HL-60 (cell line): ENCODE measurements at regions not wholly inside any gene's neighbourhood (a gene's known extent, or its start where the extent isn't known, plus 50 kb on each side); places are given as distances from the start of the nearest gene placed in this dataset.

Experiments used
- CTCF ChIP-seq: IDR thresholded peaks from one replicate; pipeline ENCODE4 v1.5.1; 2011; ENCODE audit warnings: low read length, control low read depth, inconsistent platforms; ENCODE audit not compliant: insufficient read depth
- GABPA ChIP-seq: IDR thresholded peaks from 2 replicates; pipeline ENCODE4 v1.6.1; 2012; ENCODE audit warnings: low read depth
- POLR2AphosphoS5 ChIP-seq: IDR thresholded peaks from 2 replicates; pipeline ENCODE4 v1.6.1; 2012; ENCODE audit warnings: low read depth
- REST ChIP-seq: IDR thresholded peaks from 2 replicates; pipeline ENCODE4 v1.6.1; 2012; ENCODE audit warnings: low read depth; ENCODE audit not compliant: insufficient replicate concordance
- SPI1 ChIP-seq: IDR thresholded peaks from 2 replicates; pipeline ENCODE4 v1.6.1; 2012; ENCODE audit warnings: low read depth, mild to moderate bottlenecking, borderline replicate concordance

GRCh38 chr6:67956352-67956751 lies 678.7 kb upstream of the ADGRB3 start:
- TF ChIP-seq CTCF (no peak), POLR2AphosphoS5 (no peak), REST (no peak), SPI1 (no peak), GABPA (no peak)
